HEK293 (cell line): ENCODE measurements at regions not wholly inside any gene's neighbourhood (a gene's known extent, or its start where the extent isn't known, plus 50 kb on each side); places are given as distances from the start of the nearest gene placed in this dataset.

Source experiments
- CTCF ChIA-PET: fragments of 350-600 bp; formaldehyde crosslinking; extraction: SDS; loops from one replicate; lab custom pipeline; 2021; ENCODE audit warnings: antibody characterized with exemption; lab: Yijun Ruan, JAX
- POLR2A ChIA-PET: fragments of 300-600 bp; formaldehyde crosslinking; extraction: SDS; loops from one replicate; lab custom pipeline; 2020; ENCODE audit warnings: antibody characterized with exemption, inconsistent platforms; lab: Yijun Ruan, JAX
- H3K27ac ChIP-seq: fragments of 200-500 bp; sonication (Bioruptor generic); 2 replicates; pipeline ENCODE4 v1.5.1; 2014; ENCODE audit warnings: low read depth, low read length, control low read depth, inconsistent platforms; ENCODE audit errors: extremely low read depth
- H3K36me3 ChIP-seq, 2 experiments: fragments of 200-500 bp in 1 of 2; sonication (Bioruptor generic) in 1 of 2; 1 replicate in 1 of 2; 2 replicates in 1 of 2; pipeline ENCODE4 v1.5.1; 2014 to 2017; ENCODE audit warnings: inconsistent platforms in 2 of 2, low read length in 2 of 2; ENCODE audit not compliant: control insufficient read depth in 2 of 2, insufficient read depth in 1 of 2
- H3K4me1 ChIP-seq: fragments of 200-500 bp; sonication (Bioruptor generic); 2 replicates; pipeline ENCODE4 v1.5.1; 2014; ENCODE audit warnings: mild to moderate bottlenecking, low read length, inconsistent platforms; ENCODE audit not compliant: control insufficient read depth, insufficient read depth
- H3K4me3 ChIP-seq: 2 replicates; pipeline ENCODE4 v1.5.1; 2011; ENCODE audit warnings: low read depth, mild to moderate bottlenecking, control low read depth, low read length, moderate library complexity
- H3K9me3 ChIP-seq: fragments of 200-500 bp; sonication (Bioruptor generic); 2 replicates; pipeline ENCODE4 v1.5.1; 2014; ENCODE audit warnings: low read depth, low read length, inconsistent platforms; ENCODE audit not compliant: control insufficient read depth, insufficient read depth
- HOXC10 ChIP-seq: sonication (generic); formaldehyde crosslinking; IDR thresholded peaks from 2 replicates; pipeline ENCODE4 v1.8.1; 2023; ENCODE audit warnings: mild to moderate bottlenecking, missing genetic modification reagents
- MEIS1 ChIP-seq: sonication (generic); formaldehyde crosslinking; IDR thresholded peaks from 2 replicates; pipeline ENCODE4 v1.8.1; 2022; ENCODE audit warnings: missing genetic modification reagents, mild to moderate bottlenecking, borderline replicate concordance
- OSR2 ChIP-seq: fragments of 450-650 bp; formaldehyde crosslinking; IDR thresholded peaks from 2 replicates; pipeline ENCODE4 v1.5.1; 2016; ENCODE audit warnings: missing biosample characterization, missing genetic modification characterization
- SP7 ChIP-seq: fragments of 450-650 bp; formaldehyde crosslinking; IDR thresholded peaks from 2 replicates; pipeline ENCODE4 v1.5.1; 2016; ENCODE audit warnings: missing biosample characterization, missing genetic modification characterization
- ZBTB1 ChIP-seq: fragments of 450-650 bp; formaldehyde crosslinking; IDR thresholded peaks from 2 replicates; pipeline ENCODE4 v1.5.1; 2016; ENCODE audit warnings: missing biosample characterization, missing genetic modification characterization
- ZBTB7A ChIP-seq: fragments of 450-650 bp; formaldehyde crosslinking; IDR thresholded peaks from 2 replicates; pipeline ENCODE4 v1.5.1; 2016; ENCODE audit warnings: low read depth, missing biosample characterization, missing genetic modification characterization
- ZFHX2 ChIP-seq: fragments of 450-650 bp; formaldehyde crosslinking; conservative IDR thresholded peaks from 2 replicates; pipeline ENCODE4 v1.5.1; 2016; ENCODE audit warnings: missing biosample characterization, missing genetic modification characterization
- ZFP3 ChIP-seq: fragments of 450-650 bp; formaldehyde crosslinking; IDR thresholded peaks from 2 replicates; pipeline ENCODE4 v1.5.1; 2016; ENCODE audit warnings: low read depth, missing biosample characterization, missing genetic modification characterization
- ZNF121 ChIP-seq: fragments of 450-650 bp; formaldehyde crosslinking; IDR thresholded peaks from 2 replicates; pipeline ENCODE4 v1.5.1; 2016; ENCODE audit warnings: missing biosample characterization, missing genetic modification characterization
- ZNF138 ChIP-seq: fragments of 450-650 bp; formaldehyde crosslinking; IDR thresholded peaks from 2 replicates; pipeline ENCODE4 v1.5.1; 2016; ENCODE audit warnings: missing biosample characterization, missing genetic modification characterization, borderline replicate concordance
- ZNF23 ChIP-seq: fragments of 450-650 bp; formaldehyde crosslinking; IDR thresholded peaks from 2 replicates; pipeline ENCODE4 v1.5.1; 2016; ENCODE audit warnings: missing biosample characterization, missing genetic modification characterization, borderline replicate concordance
- ZNF350 ChIP-seq: fragments of 450-650 bp; formaldehyde crosslinking; IDR thresholded peaks from 2 replicates; pipeline ENCODE4 v1.5.0; 2017; ENCODE audit warnings: missing biosample characterization, mild to moderate bottlenecking, missing genetic modification characterization
- ZNF354C ChIP-seq: fragments of 450-650 bp; formaldehyde crosslinking; IDR thresholded peaks from 2 replicates; pipeline ENCODE4 v1.5.1; 2016; ENCODE audit warnings: missing biosample characterization, missing genetic modification characterization, low read depth, borderline replicate concordance
- ZNF423 ChIP-seq: fragments of 450-650 bp; formaldehyde crosslinking; IDR thresholded peaks from 2 replicates; pipeline ENCODE4 v1.5.1; 2016; ENCODE audit warnings: missing biosample characterization, missing genetic modification characterization
- ZNF473 ChIP-seq: fragments of 450-650 bp; formaldehyde crosslinking; IDR thresholded peaks from 2 replicates; pipeline ENCODE4 v1.5.1; 2017; ENCODE audit warnings: missing biosample characterization, missing genetic modification characterization
- ZNF488 ChIP-seq: fragments of 450-650 bp; formaldehyde crosslinking; IDR thresholded peaks from 2 replicates; pipeline ENCODE4 v1.5.1; 2016; ENCODE audit warnings: missing biosample characterization, missing genetic modification characterization
- ZNF513 ChIP-seq: fragments of 450-650 bp; IDR thresholded peaks from 2 replicates; pipeline ENCODE4 v1.5.1; 2018; ENCODE audit warnings: missing biosample characterization, missing genetic modification characterization
- ZNF701 ChIP-seq: fragments of 450-650 bp; formaldehyde crosslinking; IDR thresholded peaks from 2 replicates; pipeline ENCODE4 v1.5.1; 2016; ENCODE audit warnings: missing biosample characterization, missing genetic modification characterization
- ZNF768 ChIP-seq: fragments of 450-650 bp; formaldehyde crosslinking; IDR thresholded peaks from 2 replicates; pipeline ENCODE4 v1.5.1; 2018; ENCODE audit warnings: missing biosample characterization, mild to moderate bottlenecking, missing genetic modification characterization
- ZNF830 ChIP-seq: fragments of 450-650 bp; IDR thresholded peaks from 2 replicates; pipeline ENCODE4 v1.5.0; 2018; ENCODE audit warnings: missing biosample characterization, missing genetic modification characterization, low read depth, mild to moderate bottlenecking, moderate library complexity
- ZNF837 ChIP-seq: fragments of 450-650 bp; formaldehyde crosslinking; IDR thresholded peaks from 2 replicates; pipeline ENCODE4 v1.5.1; 2016; ENCODE audit warnings: missing biosample characterization, missing genetic modification characterization
- ZSCAN18 ChIP-seq: fragments of 450-650 bp; formaldehyde crosslinking; IDR thresholded peaks from 2 replicates; pipeline ENCODE4 v1.5.1; 2016; ENCODE audit warnings: missing biosample characterization, missing genetic modification characterization
- ZSCAN30 ChIP-seq: fragments of 450-650 bp; IDR thresholded peaks from 2 replicates; pipeline ENCODE4 v1.5.1; 2018; ENCODE audit warnings: missing biosample characterization, mild to moderate bottlenecking, missing genetic modification characterization, moderate library complexity
- ZXDB ChIP-seq: fragments of 450-650 bp; formaldehyde crosslinking; IDR thresholded peaks from 2 replicates; pipeline ENCODE4 v1.5.1; 2016; ENCODE audit warnings: missing biosample characterization, missing genetic modification characterization

- ChIA-PET POLR2A (no interaction called here), CTCF (interaction anchor here (0.5 kb wide), 1 partner anchor 761 kb away, joined by 3 read pairs; no protein-coding TSS in a partner anchor)
- Histone ChIP-seq H3K9me3 (no peaks in the 10 kb centered on the region), H3K27ac (no peak overlapping the region), H3K36me3 (no peaks in the 10 kb centered on the region), H3K4me1 (no peaks in the 10 kb centered on the region), H3K4me3 (no peak overlapping the region)
- TF ChIP-seq HOXC10 (no peak), MEIS1 (CRISPR knock-in tag) (no peak)
Measured at GRCh38 chr14:41016213-41016612, 590.5 kb upstream of the LRFN5 start.

GRCh38 chr14:41000350-41000749, 606.3 kb upstream of the LRFN5 start:
- TF ChIP-seq ZFHX2 (tag by site-specific recombination) (no peak), ZNF473 (no peak), ZNF121 (tag by site-specific recombination) (no peak), ZBTB7A (no peak), ZFP3 (tag by site-specific recombination) (no peak), ZNF23 (tag by site-specific recombination) (no peak), ZNF354C (tag by site-specific recombination) (no peak)
- TF ChIP-seq, all 188 proteins: peak for 0
- ChIA-PET POLR2A (no interaction called here), CTCF (no interaction called here)
- H3K4me1 ChIP-seq = no peaks in the 10 kb centered on the region
- no peak overlapping the region for H3K27ac ChIP-seq
- H3K9me3 ChIP-seq = no peaks in the 10 kb centered on the region
- H3K36me3 ChIP-seq = no peaks in the 10 kb centered on the region
- H3K4me3 ChIP-seq = no peak overlapping the region

GRCh38 chr14:40989260-40989659, 617.4 kb upstream of the LRFN5 start:
- no peak for TF ChIP-seq ZNF138 (tag by site-specific recombination)
- no peak for TF ChIP-seq ZSCAN18
- no peak for TF ChIP-seq ZNF488 (tag by site-specific recombination)
- TF ChIP-seq ZNF837 (tag by site-specific recombination) = no peak
- no peak for TF ChIP-seq SP7 (tag by site-specific recombination)
- no peak for TF ChIP-seq ZNF423 (tag by site-specific recombination)
- no peak for TF ChIP-seq ZBTB1 (tag by site-specific recombination)
- TF ChIP-seq ZNF768 (tag by site-specific recombination) = no peak
- no peak for TF ChIP-seq MEIS1 (CRISPR knock-in tag)
- TF ChIP-seq ZSCAN30 (tag by site-specific recombination) = no peak
- no peak for TF ChIP-seq OSR2 (tag by site-specific recombination)
- ChIA-PET CTCF (no interaction called here), POLR2A (no interaction called here)
- Histone ChIP-seq H3K9me3 (no peaks in the 10 kb centered on the region), H3K4me3 (no peak overlapping the region), H3K27ac (no peak overlapping the region), H3K4me1 (no peaks in the 10 kb centered on the region), H3K36me3 (no peaks in the 10 kb centered on the region)

- POLR2A ChIA-PET = no interaction called here
- TF ChIP-seq ZNF701 (tag by site-specific recombination) (no peak), ZNF830 (tag by site-specific recombination) (no peak), ZNF513 (no peak), ZXDB (tag by site-specific recombination) (no peak), ZNF350 (tag by site-specific recombination) (no peak)
Measured at GRCh38 chr14:40987481-40987880, 619.2 kb upstream of the LRFN5 start.

More at GRCh38 chr14:40987481-40987880, 619.2 kb upstream of the LRFN5 start:
- no peak overlapping the region for H3K4me3 ChIP-seq
- H3K36me3 ChIP-seq = no peaks in the 10 kb centered on the region
- no peak overlapping the region for H3K27ac ChIP-seq
- CTCF ChIA-PET = interaction anchor here (1.2 kb wide), 1 partner anchor 19 kb away, joined by 3 read pairs; no protein-coding TSS in a partner anchor
- H3K4me1 ChIP-seq = no peaks in the 10 kb centered on the region
- no peaks in the 10 kb centered on the region for H3K9me3 ChIP-seq
